ENCODE measurements at regions not wholly inside any gene's neighbourhood (a gene's known extent, or its start where the extent isn't known, plus 50 kb on each side); places are given as distances from the start of the nearest gene placed in this dataset.

- FAIRE-seq = no peak
These were observed 134.4 kb downstream of the CTTN start for GRCh38 chr11:70532731-70533130.

GRCh38 chr11:70535191-70535971 is 137.1 kb downstream of the CTTN start:
- FAIRE-seq (peak; percentile 38), DNase-seq (ENCODE audit: insufficient read length, low spot score) (no peak)

More at GRCh38 chr11:70532731-70533130, 134.4 kb downstream of the CTTN start:
- no peak for DNase-seq (ENCODE audit: insufficient read length, low spot score)

- DNase-seq (ENCODE audit: insufficient read length, low spot score) = no peak
- peak; percentile 69 for FAIRE-seq
These were observed 137.9 kb downstream of the CTTN start for GRCh38 chr11:70536051-70536877.

GRCh38 chr11:70537576-70538571 is 139.5 kb downstream of the CTTN start:
- DNase-seq (ENCODE audit: insufficient read length, low spot score) (no peak), FAIRE-seq (no peak)

GRCh38 chr11:70538641-70539359 is 140.5 kb downstream of the CTTN start:
- DNase-seq (ENCODE audit: insufficient read length, low spot score) (no peak), FAIRE-seq (no peak)

- DNase-seq (ENCODE audit: insufficient read length, low spot score) (no peak), FAIRE-seq (peak; percentile 4)
These were observed 141.2 kb downstream of the CTTN start for GRCh38 chr11:70539360-70540095.

- FAIRE-seq (no peak), DNase-seq (ENCODE audit: insufficient read length, low spot score) (no peak)
These were observed 141.9 kb downstream of the CTTN start for GRCh38 chr11:70540196-70540595.

GRCh38 chr11:70541176-70541575 is 142.8 kb downstream of the CTTN start:
- no peak for DNase-seq (ENCODE audit: insufficient read length, low spot score)
- no peak for FAIRE-seq

- FAIRE-seq (no peak), DNase-seq (ENCODE audit: insufficient read length, low spot score) (no peak)
These were observed 143.4 kb downstream of the CTTN start for GRCh38 chr11:70541699-70542098.

- no peak for DNase-seq (ENCODE audit: insufficient read length, low spot score)
These were observed 144.1 kb downstream of the CTTN start for GRCh38 chr11:70542406-70542805.

GRCh38 chr11:70542811-70543210 is 144.5 kb downstream of the CTTN start:
- DNase-seq (ENCODE audit: insufficient read length, low spot score) (no peak), FAIRE-seq (no peak)

More at GRCh38 chr11:70542406-70542805, 144.1 kb downstream of the CTTN start:
- FAIRE-seq = no peak

- no peak for FAIRE-seq
These were observed 145.3 kb downstream of the CTTN start for GRCh38 chr11:70543611-70544010.

GRCh38 chr11:70544067-70544773 is 145.9 kb downstream of the CTTN start:
- no peak for FAIRE-seq
- no peak for DNase-seq (ENCODE audit: insufficient read length, low spot score)

More at GRCh38 chr11:70543611-70544010, 145.3 kb downstream of the CTTN start:
- DNase-seq (ENCODE audit: insufficient read length, low spot score) = no peak

GRCh38 chr11:70544774-70545609 is 146.7 kb downstream of the CTTN start:
- FAIRE-seq (no peak), DNase-seq (ENCODE audit: insufficient read length, low spot score) (no peak)

- DNase-seq (ENCODE audit: insufficient read length, low spot score) = no peak
- peak; percentile 64 for FAIRE-seq
These were observed 147.2 kb downstream of the CTTN start for GRCh38 chr11:70545610-70545912.

GRCh38 chr11:70546191-70546940 is 148.0 kb downstream of the CTTN start:
- FAIRE-seq (no peak), DNase-seq (ENCODE audit: insufficient read length, low spot score) (no peak)

GRCh38 chr11:70547386-70547785 is 149.1 kb downstream of the CTTN start:
- DNase-seq (ENCODE audit: insufficient read length, low spot score) (no peak), FAIRE-seq (no peak)
